OCI-LY3 (cell line): ENCODE measurements at regions not wholly inside any gene's neighbourhood (a gene's known extent, or its start where the extent isn't known, plus 50 kb on each side); places are given as distances from the start of the nearest gene placed in this dataset.

Source experiments
- EZH2phosphoT487 ChIP-seq: fragments of 200-600 bp; shearing (Covaris generic); IDR thresholded peaks from 2 replicates; pipeline ENCODE4 v1.6.1; 2018; ENCODE audit warnings: antibody characterized with exemption, mixed run types, low read depth
- TF ChIP-seq, protein P1 (sequence below): fragments of 200-600, 300-600 bp; sonication (generic); IDR thresholded peaks from 2 replicates; pipeline ENCODE4 v1.5.1; 2014; ENCODE audit warnings: antibody characterized with exemption, low read length, low read depth

DNA sequence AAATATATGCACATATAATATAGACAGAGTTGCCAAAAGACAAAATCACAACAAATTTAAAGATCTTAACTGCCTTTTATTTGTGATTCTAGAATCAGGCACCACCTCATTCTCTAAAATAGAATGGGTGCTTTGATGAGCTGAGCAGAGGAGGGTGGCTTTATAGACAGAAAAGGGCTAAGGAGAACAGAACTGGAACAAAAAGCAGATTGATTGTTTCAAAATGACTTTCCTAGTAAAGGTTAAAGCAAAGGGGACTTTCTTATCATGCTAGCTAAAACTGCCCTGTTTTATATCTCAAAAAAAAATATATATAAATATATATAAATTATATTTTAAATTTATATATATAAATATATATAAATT, 287.6 kb downstream of the FAT3 start:
- TF ChIP-seq, protein P1, sequence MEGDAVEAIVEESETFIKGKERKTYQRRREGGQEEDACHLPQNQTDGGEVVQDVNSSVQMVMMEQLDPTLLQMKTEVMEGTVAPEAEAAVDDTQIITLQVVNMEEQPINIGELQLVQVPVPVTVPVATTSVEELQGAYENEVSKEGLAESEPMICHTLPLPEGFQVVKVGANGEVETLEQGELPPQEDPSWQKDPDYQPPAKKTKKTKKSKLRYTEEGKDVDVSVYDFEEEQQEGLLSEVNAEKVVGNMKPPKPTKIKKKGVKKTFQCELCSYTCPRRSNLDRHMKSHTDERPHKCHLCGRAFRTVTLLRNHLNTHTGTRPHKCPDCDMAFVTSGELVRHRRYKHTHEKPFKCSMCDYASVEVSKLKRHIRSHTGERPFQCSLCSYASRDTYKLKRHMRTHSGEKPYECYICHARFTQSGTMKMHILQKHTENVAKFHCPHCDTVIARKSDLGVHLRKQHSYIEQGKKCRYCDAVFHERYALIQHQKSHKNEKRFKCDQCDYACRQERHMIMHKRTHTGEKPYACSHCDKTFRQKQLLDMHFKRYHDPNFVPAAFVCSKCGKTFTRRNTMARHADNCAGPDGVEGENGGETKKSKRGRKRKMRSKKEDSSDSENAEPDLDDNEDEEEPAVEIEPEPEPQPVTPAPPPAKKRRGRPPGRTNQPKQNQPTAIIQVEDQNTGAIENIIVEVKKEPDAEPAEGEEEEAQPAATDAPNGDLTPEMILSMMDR, result no peak
- no peak for TF ChIP-seq EZH2phosphoT487
